ENCODE measurements at regions not wholly inside any gene's neighbourhood (a gene's known extent, or its start where the extent isn't known, plus 50 kb on each side); places are given as distances from the start of the nearest gene placed in this dataset.
"Not testable (repeated sequence)": the region's sequence is repeated elsewhere in the genome, so short reads cannot be mapped to it uniquely, and the experiment has no call there.

GRCh38 chr3:102909904-102910303 is 475.1 kb downstream of the ZPLD1 start:
- no peak for DNase-seq (ENCODE audit: low read depth)
- no peak overlapping the region for H3K4me3 ChIP-seq (ENCODE audit: low read depth, low read length)
- no peak for TF ChIP-seq CTCF (conservative IDR thresholded peaks at IDR 0.05; ENCODE audit: low read depth, low read length)

GRCh38 chr3:102916532-102916931 is 481.7 kb downstream of the ZPLD1 start:
- no peak for TF ChIP-seq CTCF (conservative IDR thresholded peaks at IDR 0.05; ENCODE audit: low read depth, low read length)
- H3K4me3 ChIP-seq (ENCODE audit: low read depth, low read length): no peak overlapping the region
- no peak for DNase-seq (ENCODE audit: low read depth)

- DNase-seq (ENCODE audit: low read depth): no peak
Observed at GRCh38 chr3:102926618-102927017, 491.8 kb downstream of the ZPLD1 start.

GRCh38 chr3:102933377-102933776 is 498.6 kb downstream of the ZPLD1 start:
- no peak overlapping the region for H3K4me3 ChIP-seq (ENCODE audit: low read depth, low read length)
- no peak for DNase-seq (ENCODE audit: low read depth)
- TF ChIP-seq CTCF (conservative IDR thresholded peaks at IDR 0.05; ENCODE audit: low read depth, low read length): no peak

More at GRCh38 chr3:102926618-102927017, 491.8 kb downstream of the ZPLD1 start:
- no peak overlapping the region for H3K4me3 ChIP-seq (ENCODE audit: low read depth, low read length)
- no peak for TF ChIP-seq CTCF (conservative IDR thresholded peaks at IDR 0.05; ENCODE audit: low read depth, low read length)

- no peak for DNase-seq (ENCODE audit: low read depth)
- no peak overlapping the region for H3K4me3 ChIP-seq (ENCODE audit: low read depth, low read length)
- TF ChIP-seq CTCF (conservative IDR thresholded peaks at IDR 0.05; ENCODE audit: low read depth, low read length): no peak
Observed at GRCh38 chr3:102936511-102937045, 501.8 kb downstream of the ZPLD1 start.

GRCh38 chr3:102941786-102942185 is 507.0 kb downstream of the ZPLD1 start:
- no peak for DNase-seq (ENCODE audit: low read depth)
- no peak for TF ChIP-seq CTCF (conservative IDR thresholded peaks at IDR 0.05; ENCODE audit: low read depth, low read length)
- no peak overlapping the region for H3K4me3 ChIP-seq (ENCODE audit: low read depth, low read length)

GRCh38 chr3:102946445-102946844 is 511.6 kb downstream of the ZPLD1 start:
- not testable (repeated sequence) for H3K4me3 ChIP-seq (ENCODE audit: low read depth, low read length); DNase-seq (ENCODE audit: low read depth)
